ENCODE measurements at regions not wholly inside any gene's neighbourhood (a gene's known extent, or its start where the extent isn't known, plus 50 kb on each side); places are given as distances from the start of the nearest gene placed in this dataset.

DNA sequence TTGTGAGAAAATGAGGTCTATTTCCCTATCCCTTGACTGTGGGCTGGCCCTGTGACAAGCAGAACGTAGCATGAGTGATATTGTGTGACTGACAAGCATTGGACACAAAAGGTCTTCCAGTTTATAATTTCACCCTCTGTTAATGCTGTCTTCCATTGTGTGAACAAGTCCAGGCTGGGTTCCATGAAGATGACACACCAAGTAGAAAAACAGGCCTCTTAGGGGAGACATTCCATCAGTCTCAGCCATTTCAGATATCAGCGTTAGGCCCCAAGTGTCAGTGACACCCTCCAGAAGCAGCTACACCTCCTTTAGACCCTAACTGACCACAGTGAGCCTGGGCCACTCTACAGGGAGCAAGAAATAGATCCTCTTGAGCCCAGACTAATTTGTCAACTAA lies 511.3 kb downstream of the FBXO15 start:
- no peak for FAIRE-seq
- H3K4me1 ChIP-seq (ENCODE audit: control insufficient read depth, insufficient read depth, low read length): no peaks in the 10 kb centered on the region
- H3K9me3 ChIP-seq (replicated peaks; ENCODE audit: control insufficient read depth, insufficient read depth, low read length): no peaks in the 10 kb centered on the region
- RAD21 ChIA-PET (ENCODE audit: unreplicated experiment): no interaction called here
- no peak overlapping the region for H3K4me2 ChIP-seq (ENCODE audit: control insufficient read depth, insufficient read depth)
- TF ChIP-seq SP1 (IDR thresholded peaks at IDR 0.05; ENCODE audit: low read depth, low read length) (no peak), KDM1A (IDR thresholded peaks at IDR 0.05; ENCODE audit: borderline replicate concordance) (no peak), CREM (IDR thresholded peaks at IDR 0.05; ENCODE audit: low read depth) (no peak), POU2F2 (IDR thresholded peaks at IDR 0.05; ENCODE audit: borderline replicate concordance, low read depth, low read length) (no peak), MTA3 (IDR thresholded peaks at IDR 0.05; ENCODE audit: borderline replicate concordance, low read length) (no peak), TARDBP (IDR thresholded peaks at IDR 0.05; ENCODE audit: borderline replicate concordance) (no peak), DPF2 (IDR thresholded peaks at IDR 0.05) (no peak), TCF12 (IDR thresholded peaks at IDR 0.05; ENCODE audit: low read depth, low read length) (no peak)
- H3K36me3 ChIP-seq (ENCODE audit: control insufficient read depth in 2 of 2, insufficient read depth in 2 of 2, low read length in 1 of 2): no peaks in the 10 kb centered on the region
- DNase-seq (ENCODE audit: low read depth, low spot score): no peak
- no peaks in the 10 kb centered on the region for H4K20me1 ChIP-seq (ENCODE audit: control insufficient read depth, insufficient read depth)
- no peaks in the 10 kb centered on the region for H3K79me2 ChIP-seq (ENCODE audit: control insufficient read depth, insufficient read depth, low read length)
- no peak for ATAC-seq
- CTCF ChIA-PET: no interaction called here
- H2AFZ ChIP-seq (ENCODE audit: control insufficient read depth, low read depth, low read length): no peak overlapping the region
- intact Hi-C loops (cut with micrococcal nuclease; ENCODE audit: unreplicated experiment): loop anchor here (10.0 kb wide), 1 partner anchor 58 kb away; no protein-coding TSS in a partner anchor
- POLR2A ChIA-PET: no interaction called here
- H3K27ac ChIP-seq (ENCODE audit: control insufficient read depth, insufficient read depth): no peak overlapping the region
- 16% methylated on average over 2 of the region's 2 CpGs for WGBS (ENCODE audit: insufficient coverage, insufficient replicate concordance, low lambda C conversion rate, missing lambda C conversion rate)
- no peaks in the 10 kb centered on the region for H3K27me3 ChIP-seq (replicated peaks in 1 of 2; ENCODE audit: control insufficient read depth in 2 of 2, insufficient read depth in 2 of 2, low read length in 1 of 2)
- SMC1A ChIA-PET (ENCODE audit: uncharacterized antibody, unreplicated experiment): no interaction called here
- in situ Hi-C loops (cut with MboI): no loop called here
- BruUV-seq (replicated peaks): no TSS peak
- H3K4me3 ChIP-seq: no peak overlapping the region
- no peak overlapping the region for H3K9ac ChIP-seq (ENCODE audit: control insufficient read depth, insufficient read depth, low read length)

DNA sequence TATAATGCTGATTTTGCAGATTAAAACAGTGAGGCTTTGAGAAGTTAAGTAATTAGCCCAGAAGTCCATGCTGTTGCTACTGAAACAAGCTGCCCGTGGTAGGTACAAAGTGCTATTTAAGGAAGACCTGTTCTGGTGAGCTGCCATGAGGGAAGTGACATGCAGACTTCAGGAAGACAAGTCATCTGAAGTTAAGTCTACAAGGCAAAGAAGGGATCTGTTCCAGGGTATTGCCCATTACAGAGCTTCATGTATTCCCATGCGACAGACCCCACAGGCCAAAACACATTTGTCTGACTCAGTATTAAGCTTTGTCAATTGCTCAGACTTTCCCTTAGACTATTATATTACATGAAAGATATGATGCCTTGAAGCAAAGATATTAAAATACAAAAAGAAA lies 520.8 kb downstream of the FBXO15 start:
- BruUV-seq (replicated peaks): no TSS peak
- in situ Hi-C loops (cut with MboI): no loop called here
- RAD21 ChIA-PET (ENCODE audit: unreplicated experiment): no interaction called here
- no peak for TF ChIP-seq NFYA (IDR thresholded peaks at IDR 0.05; ENCODE audit: borderline replicate concordance, low read depth, low read length)
- no peak for TF ChIP-seq IRF4 (IDR thresholded peaks at IDR 0.05; ENCODE audit: low read depth, low read length)
- no peak for TF ChIP-seq SUPT20H (IDR thresholded peaks at IDR 0.05; ENCODE audit: borderline replicate concordance, control insufficient read depth, low read depth, low read length)
- TF ChIP-seq ZNF207 (IDR thresholded peaks at IDR 0.05; ENCODE audit: borderline replicate concordance): no peak
- TF ChIP-seq, protein P1, sequence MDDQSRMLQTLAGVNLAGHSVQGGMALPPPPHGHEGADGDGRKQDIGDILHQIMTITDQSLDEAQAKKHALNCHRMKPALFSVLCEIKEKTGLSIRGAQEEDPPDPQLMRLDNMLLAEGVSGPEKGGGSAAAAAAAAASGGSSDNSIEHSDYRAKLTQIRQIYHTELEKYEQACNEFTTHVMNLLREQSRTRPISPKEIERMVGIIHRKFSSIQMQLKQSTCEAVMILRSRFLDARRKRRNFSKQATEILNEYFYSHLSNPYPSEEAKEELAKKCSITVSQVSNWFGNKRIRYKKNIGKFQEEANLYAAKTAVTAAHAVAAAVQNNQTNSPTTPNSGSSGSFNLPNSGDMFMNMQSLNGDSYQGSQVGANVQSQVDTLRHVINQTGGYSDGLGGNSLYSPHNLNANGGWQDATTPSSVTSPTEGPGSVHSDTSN (IDR thresholded peaks at IDR 0.05; ENCODE audit: insufficient replicate concordance, low read depth, low read length): no peak
- TF ChIP-seq ASH2L (IDR thresholded peaks at IDR 0.05; ENCODE audit: borderline replicate concordance, low read depth): no peak
- TF ChIP-seq CREM (IDR thresholded peaks at IDR 0.05; ENCODE audit: low read depth): no peak
- TF ChIP-seq PML (IDR thresholded peaks at IDR 0.05; ENCODE audit: low read length): no peak
- TF ChIP-seq, protein P2, sequence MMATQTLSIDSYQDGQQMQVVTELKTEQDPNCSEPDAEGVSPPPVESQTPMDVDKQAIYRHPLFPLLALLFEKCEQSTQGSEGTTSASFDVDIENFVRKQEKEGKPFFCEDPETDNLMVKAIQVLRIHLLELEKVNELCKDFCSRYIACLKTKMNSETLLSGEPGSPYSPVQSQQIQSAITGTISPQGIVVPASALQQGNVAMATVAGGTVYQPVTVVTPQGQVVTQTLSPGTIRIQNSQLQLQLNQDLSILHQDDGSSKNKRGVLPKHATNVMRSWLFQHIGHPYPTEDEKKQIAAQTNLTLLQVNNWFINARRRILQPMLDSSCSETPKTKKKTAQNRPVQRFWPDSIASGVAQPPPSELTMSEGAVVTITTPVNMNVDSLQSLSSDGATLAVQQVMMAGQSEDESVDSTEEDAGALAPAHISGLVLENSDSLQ (IDR thresholded peaks at IDR 0.05): no peak
- TF ChIP-seq MEF2A (IDR thresholded peaks at IDR 0.05; ENCODE audit: insufficient read depth, low read depth, low read length): no peak
- TF ChIP-seq, protein P3, sequence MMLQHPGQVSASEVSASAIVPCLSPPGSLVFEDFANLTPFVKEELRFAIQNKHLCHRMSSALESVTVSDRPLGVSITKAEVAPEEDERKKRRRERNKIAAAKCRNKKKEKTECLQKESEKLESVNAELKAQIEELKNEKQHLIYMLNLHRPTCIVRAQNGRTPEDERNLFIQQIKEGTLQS (IDR thresholded peaks at IDR 0.05; ENCODE audit: borderline replicate concordance, extremely low read depth, low read depth, low read length): no peak
- no peak for TF ChIP-seq MTA3 (IDR thresholded peaks at IDR 0.05; ENCODE audit: borderline replicate concordance, low read length)
- no peak for TF ChIP-seq ATF7 (IDR thresholded peaks at IDR 0.05; ENCODE audit: low read depth)

More for the DNA sequence above, 520.8 kb downstream of the FBXO15 start:
- H3K27me3 ChIP-seq (replicated peaks in 1 of 2; ENCODE audit: control insufficient read depth in 2 of 2, insufficient read depth in 2 of 2, low read length in 1 of 2): no peaks in the 10 kb centered on the region
- no peak for FAIRE-seq
- H3K36me3 ChIP-seq (ENCODE audit: control insufficient read depth in 2 of 2, insufficient read depth in 2 of 2, low read length in 1 of 2): no peaks in the 10 kb centered on the region
- POLR2A ChIA-PET: no interaction called here
- H3K4me3 ChIP-seq: no peak overlapping the region
- no peak overlapping the region for H3K9ac ChIP-seq (ENCODE audit: control insufficient read depth, insufficient read depth, low read length)
- H3K9me3 ChIP-seq (replicated peaks; ENCODE audit: control insufficient read depth, insufficient read depth, low read length): no peaks in the 10 kb centered on the region
- no peak for DNase-seq (ENCODE audit: low read depth, low spot score)
- no peaks in the 10 kb centered on the region for H3K79me2 ChIP-seq (ENCODE audit: control insufficient read depth, insufficient read depth, low read length)
- WGBS (ENCODE audit: insufficient coverage, insufficient replicate concordance, low lambda C conversion rate, missing lambda C conversion rate): 29% methylated on average over 2 of the region's 2 CpGs
- ATAC-seq: no peak
- H4K20me1 ChIP-seq (ENCODE audit: control insufficient read depth, insufficient read depth): no peaks in the 10 kb centered on the region
- CTCF ChIA-PET: interaction anchor here (0.9 kb wide), 1 partner anchor 29 kb away, joined by 3 read pairs; no protein-coding TSS in a partner anchor
- H3K27ac ChIP-seq (ENCODE audit: control insufficient read depth, insufficient read depth): no peak overlapping the region
- SMC1A ChIA-PET (ENCODE audit: uncharacterized antibody, unreplicated experiment): no interaction called here
- H3K4me2 ChIP-seq (ENCODE audit: control insufficient read depth, insufficient read depth): no peak overlapping the region
- no peak overlapping the region for H2AFZ ChIP-seq (ENCODE audit: control insufficient read depth, low read depth, low read length)
- intact Hi-C loops (cut with micrococcal nuclease; ENCODE audit: unreplicated experiment): no loop called here
- H3K4me1 ChIP-seq (ENCODE audit: control insufficient read depth, insufficient read depth, low read length): no peaks in the 10 kb centered on the region
